Suprapubic skin (tissue), 4 donors: ENCODE measurements at regions not wholly inside any gene's neighbourhood (a gene's known extent, or its start where the extent isn't known, plus 50 kb on each side); places are given as distances from the start of the nearest gene placed in this dataset.
"Not testable (repeated sequence)": the region's sequence is repeated elsewhere in the genome, so short reads cannot be mapped to it uniquely, and the experiment has no call there.

Source experiments
- DNase-seq, 2 donors: peaks; one replicate each; pipeline ENCODE4 v3.0.0-alpha.2; 2019; ENCODE audit warnings: low spot score in 2 of 2
- H3K27ac ChIP-seq: fragments of 200-600 bp; sonication (generic); one replicate; pipeline ENCODE4 v1.5.1; 2019
- H3K27me3 ChIP-seq: fragments of 200-600 bp; sonication (generic); one replicate; pipeline ENCODE4 v1.5.1; 2019
- H3K36me3 ChIP-seq: fragments of 200-600 bp; sonication (generic); one replicate; pipeline ENCODE4 v1.5.1; 2019
- H3K4me1 ChIP-seq: fragments of 200-600 bp; sonication (generic); one replicate; pipeline ENCODE4 v1.5.1; 2019
- H3K4me3 ChIP-seq: fragments of 200-600 bp; sonication (generic); one replicate; pipeline ENCODE4 v1.5.1; 2019; ENCODE audit warnings: mild to moderate bottlenecking
- H3K9me3 ChIP-seq: fragments of 200-600 bp; sonication (generic); one replicate; pipeline ENCODE4 v1.5.1; 2019
- EP300 ChIP-seq: sonication (generic); formaldehyde crosslinking; IDR thresholded peaks from one replicate; pipeline ENCODE4 v1.6.1; 2017; ENCODE audit warnings: antibody characterized with exemption
- POLR2A ChIP-seq, 2 donors: fragments of 450-650 bp; IDR thresholded peaks; one replicate each; pipeline ENCODE4 v1.6.1; 2017; ENCODE audit warnings: antibody characterized with exemption in 2 of 2, mild to moderate bottlenecking in 2 of 2, moderate library complexity in 2 of 2
- POLR2AphosphoS5 ChIP-seq, 3 donors: sonication (generic); formaldehyde crosslinking; IDR thresholded peaks; one replicate each; pipeline ENCODE4 v1.6.1; 2017; ENCODE audit warnings: antibody characterized with exemption in 3 of 3
- WGBS: methylation state at CpG from one replicate; pipeline ENCODE4 v1.1.5; 2018; 5-methylcytosine and 5-hydroxymethylcytosine counted together
- TF ChIP-seq, protein P1 (sequence below), 2 donors: fragments of 200-600 bp in 1 of 2; fragments of 450-650 bp in 1 of 2; sonication (generic) in 1 of 2; IDR thresholded peaks; one replicate each; pipeline ENCODE4 v1.5.1; 2016 to 2019; ENCODE audit warnings: antibody characterized with exemption in 2 of 2, mild to moderate bottlenecking in 1 of 2, moderate library complexity in 1 of 2

DNA sequence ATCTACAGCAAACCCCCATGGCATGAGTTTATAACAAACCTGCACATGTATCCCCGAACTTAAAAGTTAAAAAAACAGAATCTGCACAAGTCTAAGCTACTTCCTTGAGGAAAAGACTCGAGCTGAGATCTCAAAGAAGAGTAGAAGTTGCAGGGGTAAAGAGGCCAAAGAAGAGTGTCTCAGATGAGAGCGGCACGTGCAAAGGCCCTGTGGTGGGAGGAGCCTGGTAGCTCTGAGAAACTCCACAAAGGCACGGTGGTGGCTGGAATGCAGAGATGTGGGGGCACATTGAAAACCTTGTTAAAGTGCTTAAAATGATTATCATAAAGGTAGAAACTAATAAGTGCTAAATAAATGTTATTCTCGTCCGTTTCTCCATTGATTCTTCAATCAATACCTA is 103.2 kb upstream of the GRK3 start:
- no peak for DNase-seq
- no peak overlapping the region for H3K4me3 ChIP-seq
- no peaks in the 10 kb centered on the region for H3K9me3 ChIP-seq
- H3K36me3 ChIP-seq: peaks cover 43% of the 10 kb centered on the region
- TF ChIP-seq EP300: no peak
- TF ChIP-seq POLR2AphosphoS5 (IDR thresholded peaks at IDR 0.05): no peak
- TF ChIP-seq, protein P1, sequence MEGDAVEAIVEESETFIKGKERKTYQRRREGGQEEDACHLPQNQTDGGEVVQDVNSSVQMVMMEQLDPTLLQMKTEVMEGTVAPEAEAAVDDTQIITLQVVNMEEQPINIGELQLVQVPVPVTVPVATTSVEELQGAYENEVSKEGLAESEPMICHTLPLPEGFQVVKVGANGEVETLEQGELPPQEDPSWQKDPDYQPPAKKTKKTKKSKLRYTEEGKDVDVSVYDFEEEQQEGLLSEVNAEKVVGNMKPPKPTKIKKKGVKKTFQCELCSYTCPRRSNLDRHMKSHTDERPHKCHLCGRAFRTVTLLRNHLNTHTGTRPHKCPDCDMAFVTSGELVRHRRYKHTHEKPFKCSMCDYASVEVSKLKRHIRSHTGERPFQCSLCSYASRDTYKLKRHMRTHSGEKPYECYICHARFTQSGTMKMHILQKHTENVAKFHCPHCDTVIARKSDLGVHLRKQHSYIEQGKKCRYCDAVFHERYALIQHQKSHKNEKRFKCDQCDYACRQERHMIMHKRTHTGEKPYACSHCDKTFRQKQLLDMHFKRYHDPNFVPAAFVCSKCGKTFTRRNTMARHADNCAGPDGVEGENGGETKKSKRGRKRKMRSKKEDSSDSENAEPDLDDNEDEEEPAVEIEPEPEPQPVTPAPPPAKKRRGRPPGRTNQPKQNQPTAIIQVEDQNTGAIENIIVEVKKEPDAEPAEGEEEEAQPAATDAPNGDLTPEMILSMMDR (IDR thresholded peaks at IDR 0.05): no peak
- TF ChIP-seq POLR2A (IDR thresholded peaks at IDR 0.05): no peak
- H3K27me3 ChIP-seq: no peaks in the 10 kb centered on the region
- WGBS: 94% methylated on average over 7 of the region's 7 CpGs
- H3K4me1 ChIP-seq: no peaks in the 10 kb centered on the region
- H3K27ac ChIP-seq: no peak overlapping the region

DNA sequence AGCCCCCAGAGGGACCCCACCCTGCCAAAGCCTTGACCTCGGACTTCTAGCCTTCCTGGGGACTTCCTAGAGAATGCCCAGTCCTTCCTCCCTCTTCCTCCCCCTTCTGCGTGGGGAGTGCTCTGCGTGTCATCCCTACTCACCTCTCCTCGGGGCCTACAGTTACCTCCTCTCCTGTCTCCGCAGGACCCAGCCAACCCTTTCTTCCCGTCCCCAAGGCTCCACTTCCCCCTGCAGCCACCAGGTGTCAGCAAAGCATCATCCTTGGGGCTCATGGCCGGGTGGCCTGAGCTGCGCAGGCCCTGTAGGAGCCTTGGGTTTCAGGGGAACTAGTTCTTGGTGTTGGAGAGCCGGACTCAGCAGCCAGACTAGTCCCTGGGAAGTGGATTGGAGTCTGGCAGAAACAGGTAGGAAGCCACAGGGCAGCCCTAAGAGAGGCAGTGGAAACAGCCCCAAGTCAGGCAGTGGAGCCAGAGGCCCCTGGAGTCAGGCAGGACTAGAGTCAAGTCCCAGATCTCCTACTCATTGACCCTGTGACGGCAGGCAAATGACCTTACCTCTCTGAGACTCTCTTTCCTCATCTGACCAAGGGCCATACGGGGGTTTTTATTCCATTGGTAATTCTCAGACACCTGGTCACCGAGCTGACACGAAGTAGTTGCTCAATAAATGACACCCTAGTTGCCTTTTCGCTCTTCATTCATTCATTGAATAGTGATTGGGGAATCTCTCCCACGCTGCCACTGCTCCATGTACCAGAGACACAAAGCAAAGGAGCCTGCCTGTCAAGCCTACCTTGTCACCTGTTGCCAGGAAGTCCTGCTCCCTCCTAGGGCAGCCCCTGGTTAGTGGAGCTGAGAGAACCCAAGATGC is 101.8 kb upstream of the GRK3 start:
- TF ChIP-seq, protein P1 (IDR thresholded peaks at IDR 0.05): peak; percentile 96
- 42% methylated on average over 13 of the region's 15 CpGs for WGBS
- not testable (repeated sequence) for H3K4me3 ChIP-seq, H3K27ac ChIP-seq, H3K27me3 ChIP-seq, H3K4me1 ChIP-seq, H3K9me3 ChIP-seq
- DNase-seq: peak; percentile 80 to 86
- H3K36me3 ChIP-seq: peaks cover 42% of the 10 kb centered on the region

DNA sequence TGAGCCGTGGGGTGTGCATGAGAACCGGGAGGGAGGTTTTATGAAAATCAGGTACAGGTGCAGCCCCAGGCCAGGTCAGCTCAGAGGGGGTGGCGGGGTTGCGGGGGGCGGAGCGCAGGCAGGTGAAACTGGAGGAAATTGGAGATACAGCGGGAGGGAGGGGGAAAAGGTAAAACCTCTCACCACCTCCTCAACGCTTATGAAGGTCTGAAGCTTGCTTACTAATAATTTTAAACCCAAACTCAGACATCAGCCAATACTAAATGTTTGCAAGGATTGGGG is 101.2 kb upstream of the GRK3 start:
- not testable (repeated sequence) for H3K4me3 ChIP-seq, H3K27me3 ChIP-seq, H3K27ac ChIP-seq, DNase-seq, H3K9me3 ChIP-seq, H3K4me1 ChIP-seq
- WGBS: 86% methylated on average over 8 of the region's 8 CpGs
- peaks cover 38% of the 10 kb centered on the region for H3K36me3 ChIP-seq

DNA sequence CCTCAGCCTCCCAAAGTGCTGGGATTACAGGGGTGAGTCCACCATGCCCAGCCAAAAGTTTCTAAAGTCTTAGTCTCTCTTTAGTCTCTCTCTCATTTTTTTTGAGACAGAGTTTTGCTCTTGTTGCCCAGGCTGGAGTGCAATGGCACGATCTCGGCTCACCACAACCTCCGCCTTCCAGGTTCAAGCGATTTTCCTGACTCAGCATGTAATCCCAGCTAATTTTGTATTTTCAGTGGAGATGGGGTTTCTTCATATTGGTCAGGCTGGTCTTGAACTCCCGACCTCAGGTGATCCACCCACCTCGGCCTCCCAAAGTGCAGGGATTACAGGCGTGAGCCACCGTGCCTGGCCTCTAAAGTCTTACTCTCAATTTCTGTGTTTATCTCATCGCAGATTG is 100.1 kb upstream of the GRK3 start:
- H3K27me3 ChIP-seq, DNase-seq, H3K27ac ChIP-seq, H3K4me1 ChIP-seq, H3K4me3 ChIP-seq, H3K9me3 ChIP-seq: not testable (repeated sequence)
- WGBS: 93% methylated on average over 9 of the region's 9 CpGs
- peaks cover 29% of the 10 kb centered on the region for H3K36me3 ChIP-seq

DNA sequence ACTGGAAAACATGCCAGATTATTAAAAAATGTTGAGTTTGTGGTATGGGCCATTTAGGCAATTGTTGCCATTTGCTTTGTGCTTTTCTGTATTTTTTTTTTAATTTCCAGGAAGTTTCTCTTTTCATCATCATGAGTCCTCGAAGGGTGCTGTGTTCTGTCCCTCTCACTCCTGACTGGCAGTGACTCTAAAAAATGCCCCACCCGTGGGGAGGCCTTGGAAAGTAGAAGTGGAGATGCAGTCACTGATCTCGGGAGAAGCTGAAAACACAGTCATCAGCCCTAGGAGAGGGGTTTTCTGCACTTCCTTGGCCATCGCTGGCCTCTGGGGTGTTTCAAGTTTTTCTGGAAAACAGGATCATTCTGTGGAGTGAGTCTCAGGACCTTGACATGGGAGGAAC is 98.5 kb upstream of the GRK3 start:
- Histone ChIP-seq H3K27me3 (no peaks in the 10 kb centered on the region), H3K27ac (no peak overlapping the region), H3K36me3 (peaks cover 13% of the 10 kb centered on the region), H3K9me3 (no peaks in the 10 kb centered on the region), H3K4me3 (no peak overlapping the region), H3K4me1 (no peaks in the 10 kb centered on the region)
- no peak for DNase-seq
- TF ChIP-seq POLR2AphosphoS5 (IDR thresholded peaks at IDR 0.05) (no peak), EP300 (no peak), POLR2A (IDR thresholded peaks at IDR 0.05) (no peak)
- TF ChIP-seq, protein P1 (IDR thresholded peaks at IDR 0.05): no peak
- WGBS: 66% methylated on average over 4 of the region's 4 CpGs

DNA sequence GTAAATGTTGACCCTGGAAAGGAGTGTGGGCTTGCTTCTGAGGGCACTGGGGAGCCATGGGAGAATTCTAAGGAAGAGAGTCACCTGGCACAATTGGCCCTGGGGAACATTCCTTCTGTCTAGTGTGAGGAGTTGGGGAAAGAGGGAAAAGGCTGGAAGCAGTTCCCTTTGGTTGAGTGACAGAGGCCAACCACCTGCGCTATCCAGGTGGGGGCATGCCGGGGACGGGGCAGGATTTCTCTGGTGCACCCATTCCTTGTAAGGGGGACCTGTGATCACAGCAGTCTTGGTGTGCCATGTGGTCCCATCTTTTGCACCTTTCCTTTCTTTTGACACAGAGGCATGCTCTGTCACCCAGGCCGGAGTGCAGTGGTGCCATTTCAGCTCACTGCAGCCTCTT is 92.1 kb upstream of the GRK3 start:
- TF ChIP-seq, protein P1 (IDR thresholded peaks at IDR 0.05): no peak
- TF ChIP-seq EP300: no peak
- TF ChIP-seq POLR2A (IDR thresholded peaks at IDR 0.05): no peak
- TF ChIP-seq POLR2AphosphoS5 (IDR thresholded peaks at IDR 0.05): no peak
- Histone ChIP-seq H3K36me3 (no peaks in the 10 kb centered on the region), H3K27ac (no peak overlapping the region), H3K4me1 (peaks cover 3% of the 10 kb centered on the region), H3K4me3 (no peak overlapping the region), H3K9me3 (no peaks in the 10 kb centered on the region), H3K27me3 (no peaks in the 10 kb centered on the region)
- DNase-seq: no peak
- 95% methylated on average over 4 of the region's 4 CpGs for WGBS
